Left ventricle myocardium superior (tissue), 1 donor: ENCODE measurements at regions not wholly inside any gene's neighbourhood (a gene's known extent, or its start where the extent isn't known, plus 50 kb on each side); places are given as distances from the start of the nearest gene placed in this dataset.
A peak's percentile ranks its signal among the peaks of the same experiment; 100 is the strongest.

Source experiments
- ATAC-seq: fragments of 200-7000 bp; cut with Tn5 transposase; one replicate; pipeline ENCODE4 v1.9.1; 2020; ENCODE audit warnings: mild to moderate bottlenecking, moderate library complexity
- DNase-seq: peaks from one replicate; pipeline ENCODE4 v3.0.0-alpha.2; 2020
- intact Hi-C: fragments of 100-400 bp; cut with micrococcal nuclease; formaldehyde crosslinking; loops from one replicate; pipeline ENCODE4 v1.11.0; 2022
- donor health status: DM: no; HTN: yes; CAD: no; lungs with severe emphysema.

- no peak for ATAC-seq
- intact Hi-C loops, result no loop called here
- DNase-seq, result no peak
These were observed 98.4 kb upstream of the STEAP1B start for GRCh38 chr7:22598318-22598920.

GRCh38 chr7:22597844-22598243 is 97.9 kb upstream of the STEAP1B start:
- DNase-seq, result no peak
- intact Hi-C loops, result no loop called here
- ATAC-seq, result no peak

- ATAC-seq, result no peak
These were observed 96.9 kb upstream of the STEAP1B start for GRCh38 chr7:22596763-22597400.

GRCh38 chr7:22594020-22594419 is 94.0 kb upstream of the STEAP1B start:
- intact Hi-C loops, result no loop called here
- DNase-seq, result no peak

More at GRCh38 chr7:22596763-22597400, 96.9 kb upstream of the STEAP1B start:
- DNase-seq, result no peak
- intact Hi-C loops, result no loop called here

GRCh38 chr7:22591271-22591670 is 91.3 kb upstream of the STEAP1B start:
- intact Hi-C loops, result no loop called here

More at GRCh38 chr7:22594020-22594419, 94.0 kb upstream of the STEAP1B start:
- ATAC-seq, result no peak

GRCh38 chr7:22589641-22590201 is 89.7 kb upstream of the STEAP1B start:
- peak; percentile 94 for ATAC-seq
- DNase-seq, result peak; percentile 67
- intact Hi-C loops, result no loop called here

More at GRCh38 chr7:22591271-22591670, 91.3 kb upstream of the STEAP1B start:
- DNase-seq (no peak), ATAC-seq (no peak)

- ATAC-seq, result no peak
- intact Hi-C loops, result no loop called here
These were observed 88.4 kb upstream of the STEAP1B start for GRCh38 chr7:22588351-22588750.

GRCh38 chr7:22587322-22587721 is 87.3 kb upstream of the STEAP1B start:
- ATAC-seq, result no peak
- DNase-seq, result no peak
- intact Hi-C loops, result no loop called here

More at GRCh38 chr7:22588351-22588750, 88.4 kb upstream of the STEAP1B start:
- no peak for DNase-seq

- intact Hi-C loops, result no loop called here
- DNase-seq (no peak), ATAC-seq (peak; percentile 35)
These were observed 86.8 kb upstream of the STEAP1B start for GRCh38 chr7:22586786-22587140.

- no peak for ATAC-seq
- no peak for DNase-seq
- intact Hi-C loops, result no loop called here
These were observed 86.3 kb upstream of the STEAP1B start for GRCh38 chr7:22586101-22586785.

GRCh38 chr7:22584179-22584578 is 84.2 kb upstream of the STEAP1B start:
- no peak for DNase-seq
- intact Hi-C loops, result no loop called here
- peak; percentile 81 for ATAC-seq

GRCh38 chr7:22582863-22583622 is 83.1 kb upstream of the STEAP1B start:
- ATAC-seq (peak; percentile 47), DNase-seq (no peak)
- intact Hi-C loops, result no loop called here

GRCh38 chr7:22581099-22581498 is 81.1 kb upstream of the STEAP1B start:
- ATAC-seq, result no peak
- intact Hi-C loops, result no loop called here

GRCh38 chr7:22579961-22580360 is 80.0 kb upstream of the STEAP1B start:
- ATAC-seq, result no peak
- intact Hi-C loops, result no loop called here
- no peak for DNase-seq

More at GRCh38 chr7:22581099-22581498, 81.1 kb upstream of the STEAP1B start:
- no peak for DNase-seq

GRCh38 chr7:22578007-22578733 is 78.2 kb upstream of the STEAP1B start:
- ATAC-seq (no peak), DNase-seq (no peak)
- intact Hi-C loops, result no loop called here

GRCh38 chr7:22577470-22578001 is 77.5 kb upstream of the STEAP1B start:
- DNase-seq, result no peak
- intact Hi-C loops, result no loop called here
- ATAC-seq, result peak; percentile 93

GRCh38 chr7:22576612-22577469 is 76.9 kb upstream of the STEAP1B start:
- ATAC-seq (no peak), DNase-seq (no peak)
- intact Hi-C loops, result no loop called here
